ENCODE measurements at regions not wholly inside any gene's neighbourhood (a gene's known extent, or its start where the extent isn't known, plus 50 kb on each side); places are given as distances from the start of the nearest gene placed in this dataset.

- DNase-seq: no peak
- ATAC-seq: no peak
These were observed 957.2 kb downstream of the TUSC7 start for GRCh38 chr3:117666812-117667211.

- ATAC-seq: no peak
These were observed 960.2 kb downstream of the TUSC7 start for GRCh38 chr3:117669774-117670173.

GRCh38 chr3:117671722-117672318, 962.2 kb downstream of the TUSC7 start:
- DNase-seq (no peak), ATAC-seq (no peak)

More at GRCh38 chr3:117669774-117670173, 960.2 kb downstream of the TUSC7 start:
- DNase-seq: no peak

- no peak for DNase-seq
- ATAC-seq: no peak
These were observed 964.7 kb downstream of the TUSC7 start for GRCh38 chr3:117674321-117674720.

GRCh38 chr3:117681619-117682018, 972.0 kb downstream of the TUSC7 start:
- ATAC-seq (no peak), DNase-seq (no peak)

- DNase-seq (no peak), ATAC-seq (no peak)
These were observed 977.5 kb downstream of the TUSC7 start for GRCh38 chr3:117687096-117687495.

GRCh38 chr3:117688583-117688982, 979.0 kb downstream of the TUSC7 start:
- ATAC-seq (no peak), DNase-seq (no peak)

GRCh38 chr3:117691526-117691925, 981.9 kb downstream of the TUSC7 start:
- DNase-seq (no peak), ATAC-seq (no peak)

- ATAC-seq: no peak
These were observed 982.9 kb downstream of the TUSC7 start for GRCh38 chr3:117692416-117692995.

GRCh38 chr3:117695321-117695720, 985.7 kb downstream of the TUSC7 start:
- ATAC-seq (no peak), DNase-seq (no peak)

More at GRCh38 chr3:117692416-117692995, 982.9 kb downstream of the TUSC7 start:
- no peak for DNase-seq

GRCh38 chr3:117695871-117696645, 986.5 kb downstream of the TUSC7 start:
- ATAC-seq (no peak), DNase-seq (no peak)

GRCh38 chr3:117696851-117697407, 987.4 kb downstream of the TUSC7 start:
- ATAC-seq: no peak
- DNase-seq: no peak

GRCh38 chr3:117699058-117699457, 989.5 kb downstream of the TUSC7 start:
- DNase-seq: no peak
- ATAC-seq: no peak

- DNase-seq (no peak), ATAC-seq (no peak)
These were observed 991.2 kb downstream of the TUSC7 start for GRCh38 chr3:117700573-117701360.

- no peak for ATAC-seq
- no peak for DNase-seq
These were observed 995.4 kb downstream of the TUSC7 start for GRCh38 chr3:117705011-117705410.

GRCh38 chr3:117706037-117706436, 996.5 kb downstream of the TUSC7 start:
- no peak for DNase-seq
- no peak for ATAC-seq

- ATAC-seq: no peak
- DNase-seq: no peak
These were observed 997.2 kb downstream of the TUSC7 start for GRCh38 chr3:117706756-117707155.

- no peak for DNase-seq
- no peak for ATAC-seq
These were observed 999.0 kb downstream of the TUSC7 start for GRCh38 chr3:117708601-117709000.

- no peak for DNase-seq
- no peak for ATAC-seq
These were observed 999.5 kb downstream of the TUSC7 start for GRCh38 chr3:117709108-117709507.

- DNase-seq: no peak
- ATAC-seq: no peak
These were observed 1000.9 kb downstream of the TUSC7 start for GRCh38 chr3:117710501-117710900.

- no peak for DNase-seq
These were observed 1009.8 kb downstream of the TUSC7 start for GRCh38 chr3:117719316-117719926.

GRCh38 chr3:117721866-117722265, 1012.3 kb downstream of the TUSC7 start:
- no peak for DNase-seq
- ATAC-seq: no peak

More at GRCh38 chr3:117719316-117719926, 1009.8 kb downstream of the TUSC7 start:
- no peak for ATAC-seq
